Nephron (organoid): ENCODE measurements at regions not wholly inside any gene's neighbourhood (a gene's known extent, or its start where the extent isn't known, plus 50 kb on each side); places are given as distances from the start of the nearest gene placed in this dataset.
"Not testable (repeated sequence)": the region's sequence is repeated elsewhere in the genome, so short reads cannot be mapped to it uniquely, and the experiment has no call there.

Experiments used
- H3K27ac Mint-ChIP-seq, 3 experiments: 2 replicates each; pipeline ENCODE4 v1.8.0; 2020; ENCODE audit warnings: mixed read lengths in 3 of 3, mild to moderate bottlenecking in 2 of 3, moderate library complexity in 1 of 3
- H3K27me3 Mint-ChIP-seq: 2 replicates; pipeline ENCODE4 v1.8.0; 2021; ENCODE audit warnings: low read depth, mild to moderate bottlenecking, moderate library complexity, mixed read lengths
- H3K36me3 Mint-ChIP-seq: 2 replicates; pipeline ENCODE4 v1.8.0; 2020; ENCODE audit warnings: low read depth, mixed read lengths
- H3K4me1 Mint-ChIP-seq: 2 replicates; pipeline ENCODE4 v1.8.0; 2020; ENCODE audit warnings: mixed read lengths
- H3K4me3 Mint-ChIP-seq, 3 experiments: 2 replicates each; pipeline ENCODE4 v1.8.0; 2020; ENCODE audit warnings: mild to moderate bottlenecking in 3 of 3, mixed read lengths in 3 of 3, moderate library complexity in 2 of 3
- H3K9me3 Mint-ChIP-seq: 2 replicates; pipeline ENCODE4 v1.8.0; 2020; ENCODE audit warnings: mixed read lengths
- CTCF ChIP-seq, 3 experiments: fragments of 200-600 bp; sonication (generic); IDR thresholded peaks; one replicate each; pipeline ENCODE4 v1.5.0; 2021; ENCODE audit warnings: antibody characterized with exemption in 3 of 3; ENCODE audit not compliant: unreplicated experiment in 3 of 3

- Mint-ChIP-seq H3K4me3 (no peak overlapping the region), H3K4me1 (peaks cover 4% of the 10 kb centered on the region), H3K36me3 (no peaks in the 10 kb centered on the region), H3K27me3 (no peaks in the 10 kb centered on the region), H3K27ac (no peak overlapping the region), H3K9me3 (no peaks in the 10 kb centered on the region)
- no peak for TF ChIP-seq CTCF (IDR thresholded peaks at IDR 0.05; ENCODE audit: unreplicated experiment in 3 of 3)
Measured at GRCh38 chr3:4065085-4065484, 238.1 kb upstream of the SETMAR start.

- no peaks in the 10 kb centered on the region for H3K36me3 Mint-ChIP-seq
- H3K4me1 Mint-ChIP-seq, result no peaks in the 10 kb centered on the region
- H3K27me3 Mint-ChIP-seq, result no peaks in the 10 kb centered on the region
- no peak overlapping the region for H3K4me3 Mint-ChIP-seq
- H3K27ac Mint-ChIP-seq, result no peak overlapping the region
- TF ChIP-seq CTCF (IDR thresholded peaks at IDR 0.05; ENCODE audit: unreplicated experiment in 3 of 3), result no peak
- no peaks in the 10 kb centered on the region for H3K9me3 Mint-ChIP-seq
Measured at GRCh38 chr3:4065554-4065953, 237.6 kb upstream of the SETMAR start.

- no peaks in the 10 kb centered on the region for H3K36me3 Mint-ChIP-seq
- H3K27me3 Mint-ChIP-seq, result no peaks in the 10 kb centered on the region
- no peak overlapping the region for H3K4me3 Mint-ChIP-seq
- H3K27ac Mint-ChIP-seq, result no peak overlapping the region
- no peak for TF ChIP-seq CTCF (IDR thresholded peaks at IDR 0.05; ENCODE audit: unreplicated experiment in 3 of 3)
- H3K4me1 Mint-ChIP-seq, result no peaks in the 10 kb centered on the region
- peaks cover 9% of the 10 kb centered on the region for H3K9me3 Mint-ChIP-seq
Measured at GRCh38 chr3:4067893-4068292, 235.3 kb upstream of the SETMAR start.

- H3K36me3 Mint-ChIP-seq, result no peaks in the 10 kb centered on the region
Measured at GRCh38 chr3:4069796-4070195, 233.4 kb upstream of the SETMAR start.

GRCh38 chr3:4071481-4072184 is 231.5 kb upstream of the SETMAR start:
- Mint-ChIP-seq H3K36me3 (no peaks in the 10 kb centered on the region), H3K27ac (no peak overlapping the region), H3K27me3 (no peaks in the 10 kb centered on the region), H3K4me1 (no peaks in the 10 kb centered on the region), H3K9me3 (peaks cover 31% of the 10 kb centered on the region), H3K4me3 (no peak overlapping the region)
- no peak for TF ChIP-seq CTCF (IDR thresholded peaks at IDR 0.05; ENCODE audit: unreplicated experiment in 3 of 3)

More at GRCh38 chr3:4069796-4070195, 233.4 kb upstream of the SETMAR start:
- Mint-ChIP-seq H3K27me3 (no peaks in the 10 kb centered on the region), H3K27ac (no peak overlapping the region), H3K4me1 (no peaks in the 10 kb centered on the region), H3K9me3 (peaks cover 21% of the 10 kb centered on the region), H3K4me3 (no peak overlapping the region)
- TF ChIP-seq CTCF (IDR thresholded peaks at IDR 0.05; ENCODE audit: unreplicated experiment in 3 of 3), result no peak

- not testable (repeated sequence) for H3K27ac Mint-ChIP-seq, H3K27me3 Mint-ChIP-seq, H3K4me1 Mint-ChIP-seq, H3K36me3 Mint-ChIP-seq, H3K4me3 Mint-ChIP-seq
- H3K9me3 Mint-ChIP-seq, result peaks cover 32% of the 10 kb centered on the region
Measured at GRCh38 chr3:4077278-4077677, 225.9 kb upstream of the SETMAR start.
